NCI-H774 (cell line): ENCODE measurements at regions not wholly inside any gene's neighbourhood (a gene's known extent, or its start where the extent isn't known, plus 50 kb on each side); places are given as distances from the start of the nearest gene placed in this dataset.
"Not testable (repeated sequence)": the region's sequence is repeated elsewhere in the genome, so short reads cannot be mapped to it uniquely, and the experiment has no call there.

Experiments used
- DNase-seq: peaks from one replicate; lab custom pipeline; 2025; lab: John Stamatoyannopoulos, UW

DNA sequence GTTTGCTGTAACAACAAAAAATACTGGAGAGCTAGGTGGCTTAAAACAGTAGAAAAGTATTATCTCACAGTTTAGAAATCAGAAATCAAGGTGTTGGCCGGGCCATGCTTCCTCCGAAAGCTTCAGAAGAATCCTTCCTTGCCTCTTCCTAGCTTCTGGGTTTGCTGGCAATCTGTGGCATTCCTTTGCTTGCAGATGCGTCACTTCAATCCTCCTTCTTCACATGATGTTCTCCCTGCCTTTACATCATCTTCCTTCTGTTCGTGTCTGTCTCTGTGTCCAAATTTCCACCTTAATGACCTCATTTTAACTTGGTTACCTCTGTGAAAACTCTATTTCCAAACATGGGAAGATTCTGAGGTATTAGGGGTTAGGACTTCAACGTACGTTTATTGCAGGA is 90.4 kb upstream of the CHD1 start:
- no peak for DNase-seq

DNA sequence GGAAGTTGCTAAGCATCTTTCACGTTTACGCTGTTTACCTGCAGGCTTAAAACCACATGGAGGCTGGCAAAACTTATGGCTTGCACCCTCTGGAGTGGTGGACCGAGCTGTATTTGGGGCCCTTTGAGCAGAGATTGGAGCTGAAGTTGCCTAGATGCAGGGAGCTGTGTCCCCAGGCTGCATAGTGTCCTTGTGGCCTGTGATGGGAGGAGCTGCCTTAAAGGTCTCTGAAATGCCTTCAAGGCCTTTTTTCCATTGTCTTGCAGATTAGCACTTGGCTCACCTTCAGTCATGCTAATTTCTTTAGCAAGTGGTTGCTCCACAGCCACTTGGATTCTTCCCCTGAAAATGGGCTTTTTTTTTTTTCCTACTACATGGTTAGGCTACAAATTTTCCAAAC is 81.5 kb upstream of the CHD1 start:
- no peak for DNase-seq

DNA sequence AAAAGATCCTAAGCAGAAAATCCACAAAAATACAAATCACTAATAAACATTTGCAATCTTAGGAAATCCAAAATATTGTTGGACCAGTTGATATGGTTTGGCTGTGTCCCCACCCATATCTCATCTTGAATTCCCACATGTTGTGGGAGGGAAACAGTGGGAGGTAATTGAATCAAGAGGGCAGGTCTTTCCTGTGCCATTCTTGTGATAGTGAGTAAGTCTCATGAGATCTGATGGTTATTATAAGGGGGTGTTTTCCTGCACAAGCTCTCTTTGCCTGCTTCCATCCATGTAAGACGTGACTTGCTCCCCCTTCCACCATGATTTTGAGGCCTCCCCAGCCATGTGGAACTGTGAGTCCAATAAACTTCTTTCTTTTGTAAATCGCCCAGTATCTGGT is 79.2 kb upstream of the CHD1 start:
- DNase-seq, result not testable (repeated sequence)

DNA sequence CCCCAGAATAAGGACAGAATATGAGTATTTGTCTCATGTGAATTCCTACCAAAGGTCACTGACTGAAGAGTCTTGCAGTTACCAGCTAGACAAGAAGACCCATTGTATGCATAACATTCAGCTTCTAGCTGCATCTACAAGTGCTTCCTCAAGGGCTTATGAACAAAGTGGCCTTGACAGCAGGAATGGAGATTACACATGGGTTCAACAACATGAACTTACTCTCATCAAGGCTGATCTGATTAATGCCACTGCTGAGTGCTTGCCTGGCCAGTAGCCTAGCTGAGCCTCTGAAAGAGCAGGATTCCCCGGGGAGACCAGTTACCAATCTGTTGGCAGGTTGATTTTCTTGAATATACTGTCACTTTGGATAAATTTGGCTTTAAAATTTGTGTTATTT is 76.7 kb upstream of the CHD1 start:
- DNase-seq, result no peak

DNA sequence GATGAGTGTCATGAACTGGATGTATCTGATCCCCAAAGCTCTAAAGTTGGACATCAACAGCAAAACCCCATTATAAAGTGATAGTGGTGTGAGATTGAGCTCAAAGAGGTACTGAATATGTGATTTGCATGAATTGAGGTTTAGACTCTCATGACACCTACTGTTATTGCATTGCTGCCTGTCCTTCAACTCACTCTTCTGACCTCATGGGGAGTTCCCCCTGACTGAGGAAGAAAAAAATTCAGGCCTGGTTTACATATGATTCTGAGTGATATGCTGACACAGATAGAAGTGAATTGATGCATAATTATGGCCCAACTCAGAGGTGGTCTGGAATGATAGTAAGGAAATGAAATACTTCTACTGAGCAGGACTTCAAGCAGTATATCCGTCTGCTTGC is 76.2 kb upstream of the CHD1 start:
- no peak for DNase-seq

DNA sequence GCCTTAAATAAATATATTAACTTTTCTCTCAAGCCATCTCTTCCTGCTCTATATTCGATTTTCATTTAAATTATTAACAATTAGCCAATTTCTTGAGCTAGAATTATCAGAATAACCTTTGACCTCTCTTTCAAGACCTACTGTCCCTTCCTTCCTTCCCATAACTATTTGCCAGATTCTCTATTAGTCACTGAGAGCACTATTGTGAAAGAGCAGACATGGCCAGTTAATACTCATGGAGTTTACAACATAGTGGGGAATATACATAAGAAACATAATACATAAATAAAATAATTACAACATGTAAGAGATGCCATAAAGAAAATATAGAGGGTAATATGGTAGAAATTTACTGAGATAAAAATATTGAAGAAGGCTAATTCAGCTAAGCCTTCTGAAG is 72.1 kb upstream of the CHD1 start:
- no peak for DNase-seq

DNA sequence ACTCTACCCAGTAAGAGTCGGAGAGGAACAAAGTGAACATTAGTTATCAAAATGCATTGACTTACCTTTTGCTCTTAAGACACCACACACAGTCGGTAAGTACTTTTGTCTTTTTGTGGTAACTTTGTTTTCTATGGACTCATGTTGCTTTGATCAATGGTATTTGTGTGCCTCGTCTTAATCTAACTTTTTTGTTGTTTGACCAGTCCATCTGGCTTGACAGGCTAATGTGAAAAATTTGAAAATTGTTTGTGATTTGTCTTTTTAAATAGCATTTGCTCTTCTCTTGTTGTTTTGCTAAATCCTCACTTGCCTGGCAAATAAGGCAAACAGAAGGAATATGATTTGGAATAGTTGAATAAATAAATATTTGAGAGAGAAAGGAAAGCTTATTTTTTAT is 71.4 kb upstream of the CHD1 start:
- DNase-seq, result no peak

DNA sequence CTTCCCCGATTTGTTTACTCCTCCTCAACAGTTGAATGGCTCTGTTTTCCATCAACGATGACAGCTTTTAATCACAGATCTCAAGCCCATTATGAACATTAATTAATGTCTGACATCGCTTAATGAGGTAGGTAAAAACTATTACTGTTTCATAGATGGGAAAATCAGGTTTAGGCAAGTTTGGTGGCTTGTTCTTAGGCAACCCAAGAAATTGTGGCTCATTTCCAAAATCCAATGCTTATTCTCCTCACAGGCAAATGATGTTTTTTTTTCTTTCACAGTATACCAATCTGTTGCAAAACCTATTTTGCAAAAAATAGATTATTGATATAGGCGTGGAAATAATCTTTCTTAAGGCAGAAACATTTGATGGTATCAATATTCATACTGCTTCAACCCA is 70.8 kb upstream of the CHD1 start:
- no peak for DNase-seq

DNA sequence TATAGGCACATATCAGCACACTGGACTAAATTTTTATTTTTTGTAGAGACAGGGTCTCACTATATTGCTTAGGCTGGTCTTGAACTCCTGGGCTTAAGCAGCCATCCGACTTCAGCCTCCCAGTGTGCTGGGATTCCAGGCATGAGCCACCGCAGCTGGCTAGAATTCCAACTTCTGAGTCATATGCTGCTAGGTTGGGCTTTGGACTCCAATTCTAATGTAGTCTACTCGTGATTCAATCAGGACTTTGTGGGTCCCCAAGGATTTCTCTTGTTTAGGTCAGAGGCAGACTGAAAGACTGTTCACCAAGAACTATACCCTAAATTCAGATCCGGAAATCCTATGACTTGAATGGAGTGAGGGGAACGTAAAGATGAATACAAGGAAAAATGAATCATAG is 68.2 kb upstream of the CHD1 start:
- DNase-seq, result no peak

DNA sequence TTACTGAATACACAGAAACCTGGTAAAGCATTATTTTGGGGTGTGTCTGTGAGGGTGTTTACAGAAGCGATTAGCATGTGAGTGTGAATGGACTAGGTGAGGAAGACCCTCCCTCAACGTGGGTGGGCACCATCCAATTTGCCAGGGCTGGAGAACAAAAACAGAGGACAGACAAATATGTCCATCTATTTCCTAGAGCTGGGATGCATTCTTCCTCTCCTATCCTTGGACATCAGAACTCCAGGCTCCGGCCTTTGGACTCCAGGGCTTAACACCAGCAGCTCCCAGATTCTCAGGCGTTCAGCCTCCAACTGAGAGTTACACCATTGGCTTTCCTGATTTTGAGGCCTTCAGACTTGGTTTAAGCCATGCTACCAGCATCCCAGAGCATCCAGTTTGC is 65.8 kb upstream of the CHD1 start:
- no peak for DNase-seq

DNA sequence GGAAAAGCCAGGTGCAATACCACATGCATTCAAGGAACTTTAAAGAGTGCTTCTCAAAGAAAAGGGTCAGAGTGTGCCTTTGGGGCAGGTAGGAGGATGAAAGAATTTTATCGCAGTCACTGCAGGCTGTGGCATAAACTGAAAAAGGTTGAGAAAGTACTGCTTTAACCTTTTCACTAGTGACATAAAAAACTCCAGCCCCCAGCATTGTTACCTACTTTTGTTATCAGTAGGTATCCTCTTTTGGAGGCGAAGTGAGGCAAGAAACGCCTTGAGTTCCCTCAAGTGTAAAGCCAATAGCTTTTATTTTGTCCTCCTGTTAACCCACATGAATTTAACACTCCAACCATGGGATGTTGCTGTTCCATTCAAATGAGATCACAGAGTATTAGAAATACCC is 64.7 kb upstream of the CHD1 start:
- no peak for DNase-seq

DNA sequence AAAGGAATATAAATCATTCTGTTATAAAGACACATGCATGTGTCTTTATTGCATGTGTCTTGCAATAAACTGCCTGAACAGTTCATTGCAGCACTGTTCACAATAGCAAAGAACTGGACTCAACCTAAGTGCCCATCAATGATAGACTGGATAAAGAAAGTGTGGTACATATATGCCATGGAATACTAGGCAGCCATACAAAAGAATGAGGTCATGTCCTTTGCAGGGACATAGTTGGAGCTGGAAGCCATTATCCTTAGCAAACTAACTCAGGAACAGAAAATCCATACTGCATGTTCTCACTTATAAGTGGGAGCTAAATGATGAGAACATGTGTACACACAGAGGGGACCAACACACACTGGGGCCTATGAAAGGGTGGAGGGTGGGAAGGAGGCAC is 63.7 kb upstream of the CHD1 start:
- DNase-seq, result no peak

DNA sequence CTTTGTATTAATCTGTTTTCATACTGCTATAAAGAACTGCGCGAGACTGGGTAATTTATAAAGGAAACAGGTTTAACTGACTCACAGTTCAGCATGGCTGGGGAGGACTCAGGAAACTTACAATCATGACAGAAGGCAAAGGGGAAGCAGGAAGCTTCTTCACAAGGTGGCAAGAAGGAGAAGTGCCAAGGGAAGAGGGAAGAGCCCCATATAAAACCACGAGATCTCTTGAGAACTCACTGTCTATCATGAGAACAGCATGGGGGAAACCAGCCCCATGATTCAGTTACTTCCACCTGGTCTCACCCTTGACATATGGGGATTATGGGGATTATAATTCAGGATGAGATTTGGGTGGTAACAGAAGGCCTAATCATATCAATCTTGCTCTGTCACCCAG is 60.9 kb upstream of the CHD1 start:
- no peak for DNase-seq

DNA sequence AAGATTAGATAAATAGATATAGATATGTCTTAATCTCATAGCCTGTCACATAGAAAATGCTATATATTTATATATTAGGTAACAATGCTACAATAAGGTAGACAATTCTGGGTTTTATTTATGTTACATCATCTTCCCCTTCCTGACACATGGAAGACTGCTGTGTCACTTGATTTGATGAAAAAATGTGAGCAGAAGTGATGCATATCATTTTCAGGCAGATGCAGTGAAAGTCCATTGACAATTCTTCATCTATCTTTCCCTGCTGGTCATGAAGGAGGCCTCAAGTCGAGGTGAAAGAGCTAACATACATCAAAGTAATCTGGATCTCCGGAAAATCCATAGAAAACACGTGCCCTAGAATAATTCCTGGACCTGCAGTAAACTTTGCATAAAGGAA is 57.8 kb upstream of the CHD1 start:
- DNase-seq, result no peak

DNA sequence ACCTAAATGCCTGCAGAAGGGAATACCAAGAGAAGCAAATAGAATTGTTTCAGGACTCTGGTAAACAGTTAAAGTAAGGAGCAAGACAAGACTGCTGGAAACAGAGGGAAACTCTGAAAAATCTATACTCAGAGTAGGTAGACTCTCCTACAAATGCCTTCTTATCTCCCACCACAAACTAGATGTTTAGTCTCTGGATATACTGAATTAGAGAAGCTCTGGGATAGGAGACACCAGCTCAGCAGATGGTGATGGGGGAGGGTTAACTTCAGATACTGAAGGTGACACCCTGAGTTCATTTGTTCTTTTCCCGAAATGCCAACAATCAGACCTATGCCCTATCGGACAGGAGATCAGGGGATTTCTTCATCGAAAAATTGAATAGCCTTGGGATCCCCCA is 54.1 kb upstream of the CHD1 start:
- no peak for DNase-seq
